GM12878 (cell line): ENCODE measurements at regions not wholly inside any gene's neighbourhood (a gene's known extent, or its start where the extent isn't known, plus 50 kb on each side); places are given as distances from the start of the nearest gene placed in this dataset.
A peak's percentile ranks its signal among the peaks of the same experiment; 100 is the strongest.

Experiments used
- ATAC-seq: fragments of 200-7000 bp; cut with Tn5 transposase; 3 replicates; pipeline ENCODE4 v1.9.1; 2020; ENCODE audit warnings: mild to moderate bottlenecking, moderate library complexity
- BruUV-seq: library from RNA; stranded (reverse); fragments of 400-500 nt; replicated peaks from 2 replicates; lab custom pipeline; 2021; lab: Mats Ljungman, UMichigan
- CTCF ChIA-PET: fragments of 300-600 bp; sonication (Branson Sonifier 250); formaldehyde crosslinking; extraction: SDS; loops from one replicate; lab custom pipeline; 2021; ENCODE audit warnings: inconsistent platforms; lab: Yijun Ruan, JAX
- POLR2A ChIA-PET: fragments of 350-600 bp; formaldehyde crosslinking; extraction: SDS; loops from one replicate; lab custom pipeline; 2021; ENCODE audit warnings: inconsistent platforms; lab: Charles Lee
- RAD21 ChIA-PET: fragments of 300-600 bp; sonication (Branson Sonifier 250); formaldehyde crosslinking; loops from one replicate; lab custom pipeline; 2023; ENCODE audit warnings: antibody characterized with exemption; ENCODE audit not compliant: unreplicated experiment; lab: Charles Lee
- SMC1A ChIA-PET: fragments of 300-600 bp; sonication (Branson Sonifier 250); formaldehyde crosslinking; loops from one replicate; lab custom pipeline; 2023; ENCODE audit not compliant: unreplicated experiment, uncharacterized antibody; lab: Charles Lee
- DNase-seq: peaks from one replicate; pipeline ENCODE4 v3.0.0-alpha.2; 2011; ENCODE audit warnings: low read depth, low spot score
- FAIRE-seq: peaks from 3 replicates; lab custom pipeline; 2011; peaks lifted over from hg19 to GRCh38; lab: Jason Lieb, UNC
- H2AFZ ChIP-seq: 2 replicates; pipeline ENCODE4 v1.6.0; 2011; ENCODE audit warnings: low read depth, low read length, control low read depth; ENCODE audit not compliant: control insufficient read depth
- H3K27ac ChIP-seq: 2 replicates; pipeline ENCODE4 v1.5.1; 2011; ENCODE audit warnings: control low read depth; ENCODE audit not compliant: control insufficient read depth, insufficient read depth
- H3K27me3 ChIP-seq, 2 experiments: replicated peaks in 1 of 2; 2 replicates each; pipeline versions ENCODE4 v1.6.0 to v1.6.1; 2011; ENCODE audit warnings: low read length in 1 of 2; ENCODE audit not compliant: control insufficient read depth in 2 of 2, insufficient read depth in 2 of 2
- H3K36me3 ChIP-seq, 2 experiments: 2 replicates each; pipeline ENCODE4 v1.5.1; 2011; ENCODE audit warnings: low read length in 1 of 2; ENCODE audit not compliant: control insufficient read depth in 2 of 2, insufficient read depth in 2 of 2
- H3K4me1 ChIP-seq: 2 replicates; pipeline ENCODE4 v1.6.1; 2011; ENCODE audit warnings: mild to moderate bottlenecking, low read length, moderate library complexity, mixed read lengths; ENCODE audit not compliant: control insufficient read depth, insufficient read depth
- H3K4me2 ChIP-seq: 2 replicates; pipeline ENCODE4 v1.6.0; 2011; ENCODE audit warnings: control low read depth; ENCODE audit not compliant: control insufficient read depth, insufficient read depth
- H3K4me3 ChIP-seq: fragments of 200-600 bp; sonication (generic); 2 replicates; pipeline ENCODE4 v1.5.1; 2016
- H3K79me2 ChIP-seq: 2 replicates; pipeline ENCODE4 v1.6.0; 2011; ENCODE audit warnings: low read length; ENCODE audit not compliant: control insufficient read depth, insufficient read depth
- H3K9ac ChIP-seq: 2 replicates; pipeline ENCODE4 v1.8.0; 2011; ENCODE audit warnings: low read length, control low read depth, mixed read lengths; ENCODE audit not compliant: control insufficient read depth, insufficient read depth
- H3K9me3 ChIP-seq: replicated peaks from 3 replicates; pipeline ENCODE4 v1.5.1; 2011; ENCODE audit warnings: mild to moderate bottlenecking, low read length; ENCODE audit not compliant: control insufficient read depth, insufficient read depth
- H4K20me1 ChIP-seq: 2 replicates; pipeline ENCODE4 v1.6.0; 2011; ENCODE audit not compliant: control insufficient read depth, insufficient read depth
- NFIC ChIP-seq: IDR thresholded peaks from 2 replicates; pipeline ENCODE4 v1.6.1; 2012; ENCODE audit warnings: low read depth, mild to moderate bottlenecking, inconsistent platforms, low read length, moderate library complexity
- NKRF ChIP-seq: fragments of 450-650 bp; conservative IDR thresholded peaks from 2 replicates; pipeline ENCODE4 v1.6.1; 2017; ENCODE audit warnings: mild to moderate bottlenecking, moderate library complexity
- PBX3 ChIP-seq: IDR thresholded peaks from 2 replicates; pipeline ENCODE4 v1.6.1; 2011; ENCODE audit warnings: mild to moderate bottlenecking, low read depth, low read length, moderate library complexity; ENCODE audit not compliant: insufficient replicate concordance
- PKNOX1 ChIP-seq: fragments of 450-650 bp; IDR thresholded peaks from 2 replicates; pipeline ENCODE4 v1.6.1; 2016; ENCODE audit warnings: mild to moderate bottlenecking
- RUNX3 ChIP-seq: IDR thresholded peaks from 2 replicates; pipeline ENCODE4 v1.6.1; 2012; ENCODE audit warnings: low read length, inconsistent platforms
- WGBS: methylation state at CpG from one replicate; pipeline ENCODE4 v1.1.6; 2016; ENCODE audit warnings: low lambda C conversion rate; ENCODE audit not compliant: insufficient replicate concordance, insufficient coverage; ENCODE audit errors: missing lambda C conversion rate; 5-methylcytosine and 5-hydroxymethylcytosine counted together
- in situ Hi-C: fragments of 300-500 bp; cut with MboI; formaldehyde crosslinking; loops from 9 replicates; pipeline ENCODE4 v1.14.3; 2018; ENCODE audit warnings: mixed read lengths
- intact Hi-C: fragments of 100-400 bp; cut with micrococcal nuclease; formaldehyde crosslinking; loops from one replicate; pipeline ENCODE4 v1.14.2; 2022; ENCODE audit not compliant: unreplicated experiment

GRCh38 chr11:32033491-32033890 is 57.4 kb upstream of the RCN1 start (continued):
- no peak for TF ChIP-seq PBX3

- 0 out of 2 replicates have a peak, but pooled peaks cover 4% of the 10 kb centered on the region for H3K4me1 ChIP-seq
- POLR2A ChIA-PET = interaction anchor here (0.6 to 1.1 kb wide), 3 partner anchors 18 to 75 kb away, joined by 3 to 4 read pairs (median 3); no protein-coding TSS in a partner anchor
- H2AFZ ChIP-seq = peak overlapping the region; percentile 3; the same call in 1 of the 2 replicates
- no peaks in the 10 kb centered on the region for H4K20me1 ChIP-seq
- 0 out of 2 replicates have a peak, but pooled peaks have one; percentile 29 for TF ChIP-seq RUNX3
- TF ChIP-seq NFIC = 0 out of 2 replicates have a peak, but pooled peaks have one; percentile 0
- TF ChIP-seq NKRF = no peak
- TF ChIP-seq PKNOX1 = no peak
- TF ChIP-seq, all 136 proteins: peak for 2
- ATAC-seq (peak; percentile 53), FAIRE-seq (no peak), DNase-seq (no peak)
- H3K9ac ChIP-seq = no peak overlapping the region
- H3K79me2 ChIP-seq = no peaks in the 10 kb centered on the region
- H3K4me2 ChIP-seq = peak overlapping the region; percentile 45
- intact Hi-C loops (no loop called here), in situ Hi-C loops (no loop called here)
- ChIA-PET RAD21 (interaction anchor here (1.0 to 1.2 kb wide), 4 partner anchors 14 to 926 kb away, joined by 3 to 4 read pairs (median 3); partner anchors contain the start of gene RCN1), CTCF (interaction anchor here (1.4 to 2.5 kb wide), 2 partner anchors 23 to 26 kb away, joined by 3 to 10 read pairs; no protein-coding TSS in a partner anchor), SMC1A (interaction anchor here (0.9 to 1.6 kb wide), 2 partner anchors 14 to 16 kb away, joined by 3 to 4 read pairs; no protein-coding TSS in a partner anchor)
- peak overlapping the region; percentile 39; the same call in 1 of the 2 replicates for H3K27ac ChIP-seq
- H3K27me3 ChIP-seq = no peaks in the 10 kb centered on the region
- H3K4me3 ChIP-seq = 0 out of 2 replicates have a peak overlapping the region, but pooled peaks have one; percentile 9
- no peaks in the 10 kb centered on the region for H3K36me3 ChIP-seq
- 0% methylated on average over 2 of the region's 2 CpGs for WGBS
- BruUV-seq = no TSS peak
- no peaks in the 10 kb centered on the region for H3K9me3 ChIP-seq
These were observed 57.8 kb upstream of the RCN1 start for GRCh38 chr11:32033067-32033466.
